GM23338 (cell line): ENCODE measurements at regions not wholly inside any gene's neighbourhood (a gene's known extent, or its start where the extent isn't known, plus 50 kb on each side); places are given as distances from the start of the nearest gene placed in this dataset.

Source experiments
- ATAC-seq: fragments of 200-7000 bp; cut with Tn5 transposase; 3 replicates; pipeline ENCODE4 v1.9.1; 2020
- DNase-seq: peaks from one replicate; pipeline ENCODE4 v3.0.0-alpha.2; 2015; ENCODE audit warnings: low spot score
- H2AFZ ChIP-seq: fragments of 200-600 bp; sonication (generic); 2 replicates; pipeline ENCODE4 v1.8.0; 2016; ENCODE audit warnings: antibody characterized with exemption, mild to moderate bottlenecking, moderate library complexity
- H3F3A ChIP-seq: fragments of 200-600 bp; sonication (generic); replicated peaks from 2 replicates; pipeline ENCODE4 v1.8.0; 2017; ENCODE audit warnings: antibody characterized with exemption, mixed run types, low read depth
- H3K27ac ChIP-seq: fragments of 200-600 bp; sonication (generic); 2 replicates; pipeline ENCODE4 v1.6.1; 2016; ENCODE audit warnings: low read depth
- H3K27me3 ChIP-seq: fragments of 200-600 bp; sonication (generic); 2 replicates; pipeline ENCODE4 v1.8.0; 2016; ENCODE audit warnings: mild to moderate bottlenecking, mixed run types, moderate library complexity; ENCODE audit not compliant: insufficient read depth
- H3K36me3 ChIP-seq: fragments of 200-600 bp; sonication (generic); 2 replicates; pipeline ENCODE4 v1.8.0; 2016; ENCODE audit warnings: mild to moderate bottlenecking; ENCODE audit not compliant: insufficient read depth
- H3K4me1 ChIP-seq: fragments of 200-600 bp; sonication (generic); 2 replicates; pipeline ENCODE4 v1.8.0; 2016; ENCODE audit warnings: mild to moderate bottlenecking, moderate library complexity; ENCODE audit not compliant: insufficient read depth
- H3K4me2 ChIP-seq: fragments of 200-600 bp; sonication (generic); 2 replicates; pipeline ENCODE4 v1.7.1; 2017; ENCODE audit warnings: mixed run types
- H3K4me3 ChIP-seq: fragments of 200-600 bp; sonication (generic); 2 replicates; pipeline ENCODE4 v1.6.1; 2016; ENCODE audit warnings: mixed run types
- H3K79me2 ChIP-seq: fragments of 200-600 bp; sonication (generic); replicated peaks from 2 replicates; pipeline ENCODE4 v1.8.0; 2017; ENCODE audit warnings: mild to moderate bottlenecking; ENCODE audit not compliant: insufficient read depth
- H3K9me2 ChIP-seq: fragments of 200-600 bp; sonication (generic); 2 replicates; pipeline ENCODE4 v1.8.0; 2017; ENCODE audit not compliant: insufficient read depth
- H4K20me1 ChIP-seq: fragments of 200-600 bp; sonication (generic); replicated peaks from 2 replicates; pipeline ENCODE4 v1.8.0; 2017; ENCODE audit warnings: mild to moderate bottlenecking; ENCODE audit not compliant: insufficient read depth
- H3K27ac Mint-ChIP-seq: 2 replicates; pipeline ENCODE4 v1.8.0; 2020; ENCODE audit warnings: inconsistent platforms, mild to moderate bottlenecking, moderate library complexity, mixed read lengths
- H3K27me3 Mint-ChIP-seq: 3 replicates; pipeline ENCODE4 v1.8.0; 2022; ENCODE audit warnings: low read depth, mild to moderate bottlenecking, moderate library complexity, mixed read lengths, inconsistent platforms; ENCODE audit not compliant: insufficient read depth, poor library complexity
- H3K36me3 Mint-ChIP-seq: 3 replicates; pipeline ENCODE4 v1.8.0; 2021; ENCODE audit warnings: low read depth, mild to moderate bottlenecking, inconsistent platforms, moderate library complexity, mixed read lengths
- H3K4me1 Mint-ChIP-seq: 3 replicates; pipeline ENCODE4 v1.8.0; 2020; ENCODE audit warnings: mild to moderate bottlenecking, inconsistent platforms, mixed read lengths
- H3K4me3 Mint-ChIP-seq: 3 replicates; pipeline ENCODE4 v1.8.0; 2021; ENCODE audit warnings: moderate library complexity, mild to moderate bottlenecking, inconsistent platforms, mixed read lengths
- H3K9me3 Mint-ChIP-seq: 3 replicates; pipeline ENCODE4 v1.8.0; 2020; ENCODE audit warnings: moderate library complexity, mild to moderate bottlenecking, inconsistent platforms, mixed read lengths
- CREB1 ChIP-seq: fragments of 250-450 bp; sonication (Bioruptor Pico); IDR thresholded peaks from 2 replicates; pipeline ENCODE4 v1.5.0; 2020; ENCODE audit warnings: low read depth, mild to moderate bottlenecking, moderate library complexity
- CTCF ChIP-seq, 2 experiments: fragments of 200-600 bp in 1 of 2; sonication (generic) in 1 of 2; conservative IDR thresholded peaks; 2 replicates each; pipeline versions ENCODE4 v1.5.1 to v1.6.1; 2016 to 2017; ENCODE audit warnings: antibody characterized with exemption in 2 of 2, low read depth in 2 of 2, mild to moderate bottlenecking in 2 of 2, moderate library complexity in 1 of 2
- EZH2phosphoT487 ChIP-seq: fragments of 200-600 bp; sonication (generic); IDR thresholded peaks from one replicate; pipeline ENCODE4 v1.8.1; 2018; ENCODE audit warnings: antibody characterized with exemption; ENCODE audit not compliant: unreplicated experiment
- REST ChIP-seq: IDR thresholded peaks from one replicate; pipeline ENCODE4 v1.6.1; 2018; ENCODE audit warnings: antibody characterized with exemption; ENCODE audit not compliant: unreplicated experiment
- STAT1 ChIP-seq: IDR thresholded peaks from one replicate; pipeline ENCODE4 v1.6.1; 2016; ENCODE audit warnings: antibody characterized with exemption; ENCODE audit not compliant: unreplicated experiment
- ZNF114 ChIP-seq: fragments of 250-450 bp; sonication (Bioruptor Pico); IDR thresholded peaks from 2 replicates; pipeline ENCODE4 v1.5.0; 2020; ENCODE audit warnings: mild to moderate bottlenecking, moderate library complexity
- ZNF462 ChIP-seq: fragments of 250-450 bp; sonication (Bioruptor Pico); IDR thresholded peaks from 2 replicates; pipeline ENCODE4 v1.5.0; 2020; ENCODE audit warnings: mild to moderate bottlenecking, moderate library complexity

GRCh38 chrX:39679497-39680157 lies 418.1 kb downstream of the BCOR start:
- Histone ChIP-seq H3K27me3 (no peaks in the 10 kb centered on the region), H2AFZ (no peak overlapping the region), H4K20me1 (no peaks in the 10 kb centered on the region), H3F3A (no peaks in the 10 kb centered on the region), H3K4me3 (no peak overlapping the region), H3K79me2 (no peaks in the 10 kb centered on the region), H3K4me2 (no peak overlapping the region), H3K27ac (no peak overlapping the region), H3K36me3 (no peaks in the 10 kb centered on the region), H3K9me2 (no peaks in the 10 kb centered on the region), H3K4me1 (no peaks in the 10 kb centered on the region)
- Mint-ChIP-seq H3K4me3 (no peak overlapping the region), H3K27me3 (peaks cover 6% of the 10 kb centered on the region), H3K36me3 (peaks cover 3% of the 10 kb centered on the region; the same call in 2 of the 3 replicates), H3K27ac (no peak overlapping the region), H3K4me1 (peaks cover 7% of the 10 kb centered on the region; the same call in 1 of the 3 replicates), H3K9me3 (peaks cover 5% of the 10 kb centered on the region)
- ATAC-seq (no peak), DNase-seq (no peak)
- TF ChIP-seq ZNF462 (no peak), CREB1 (no peak), CTCF (conservative IDR thresholded peaks at IDR 0.05; ENCODE audit: low read depth in 2 of 2) (no peak), EZH2phosphoT487 (no peak), ZNF114 (no peak), REST (no peak), STAT1 (no peak)
